Neural cell (in vitro differentiated cells): ENCODE measurements at regions not wholly inside any gene's neighbourhood (a gene's known extent, or its start where the extent isn't known, plus 50 kb on each side); places are given as distances from the start of the nearest gene placed in this dataset.

Source experiments
- H2AFZ ChIP-seq: fragments of 200-600, 300-800 bp; sonication (generic), shearing (Covaris generic); 2 replicates; pipeline ENCODE4 v1.6.0; 2014; ENCODE audit warnings: low read depth, mild to moderate bottlenecking, antibody characterized with exemption, low read length, moderate library complexity
- H3F3A ChIP-seq: fragments of 200-600 bp; shearing (Covaris generic); 2 replicates; pipeline ENCODE4 v1.6.1; 2016; ENCODE audit warnings: mild to moderate bottlenecking, moderate library complexity, mixed read lengths, antibody characterized with exemption, low read length; ENCODE audit not compliant: insufficient read depth, poor library complexity, severe bottlenecking
- H3K27ac ChIP-seq: fragments of 200-600, 300-800 bp; sonication (generic), shearing (Covaris generic); 2 replicates; pipeline ENCODE4 v1.5.1; 2014; ENCODE audit warnings: mild to moderate bottlenecking, low read length, moderate library complexity
- H3K27me3 ChIP-seq: fragments of 300-800, 200-600 bp; sonication (generic), shearing (Covaris generic); 2 replicates; pipeline ENCODE4 v1.6.0; 2014; ENCODE audit warnings: mild to moderate bottlenecking, low read depth, low read length, moderate library complexity; ENCODE audit not compliant: insufficient read depth
- H3K36me3 ChIP-seq: fragments of 300-800, 200-600 bp; sonication (generic), shearing (Covaris generic); 2 replicates; pipeline ENCODE4 v1.5.1; 2014; ENCODE audit warnings: mild to moderate bottlenecking, antibody characterized with exemption, low read length, moderate library complexity; ENCODE audit not compliant: insufficient read depth
- H3K4me2 ChIP-seq: fragments of 300-800, 200-600 bp; sonication (generic), shearing (Covaris generic); 2 replicates; pipeline ENCODE4 v1.6.0; 2014; ENCODE audit warnings: mild to moderate bottlenecking, low read length
- H3K4me3 ChIP-seq: fragments of 300-800, 200-600 bp; sonication (generic), shearing (Covaris generic); 2 replicates; pipeline ENCODE4 v1.5.1; 2014; ENCODE audit warnings: mild to moderate bottlenecking, low read length, moderate library complexity
- H3K79me2 ChIP-seq: fragments of 200-600 bp; shearing (Covaris generic); replicated peaks from 2 replicates; pipeline ENCODE4 v1.6.0; 2014; ENCODE audit warnings: mild to moderate bottlenecking, low read length, moderate library complexity; ENCODE audit not compliant: insufficient read depth
- H3K9ac ChIP-seq: fragments of 300-800, 200-600 bp; sonication (generic), shearing (Covaris generic); 2 replicates; pipeline ENCODE4 v1.6.1; 2016; ENCODE audit warnings: mild to moderate bottlenecking, low read length, mixed read lengths
- H3K9me2 ChIP-seq: fragments of 200-600 bp; shearing (Covaris generic); 2 replicates; pipeline ENCODE4 v1.6.1; 2016; ENCODE audit warnings: mild to moderate bottlenecking, low read length, mixed read lengths; ENCODE audit not compliant: insufficient read depth
- H3K9me3 ChIP-seq: fragments of 200-600, 300-800 bp; sonication (generic), shearing (Covaris generic); 2 replicates; pipeline ENCODE4 v1.6.1; 2016; ENCODE audit warnings: mild to moderate bottlenecking, mixed run types, low read length, moderate library complexity, mixed read lengths
- H4K20me1 ChIP-seq: fragments of 200-600 bp; shearing (Covaris generic); 2 replicates; pipeline ENCODE4 v1.6.1; 2016; ENCODE audit warnings: mild to moderate bottlenecking, mixed run types; ENCODE audit not compliant: insufficient read depth
- EP300 ChIP-seq: fragments of 450-650 bp; conservative IDR thresholded peaks from 2 replicates; pipeline ENCODE4 v1.6.1; 2014; ENCODE audit warnings: antibody characterized with exemption, mild to moderate bottlenecking, moderate library complexity; ENCODE audit not compliant: poor library complexity, severe bottlenecking
- EZH2 ChIP-seq: fragments of 200-600, 300-800 bp; shearing (Covaris generic), sonication (generic); IDR thresholded peaks from 2 replicates; pipeline ENCODE4 v1.6.1; 2014; ENCODE audit warnings: antibody characterized with exemption, low read length, borderline replicate concordance, mild to moderate bottlenecking; ENCODE audit not compliant: insufficient read depth, poor library complexity, severe bottlenecking
- MXI1 ChIP-seq: fragments of 450-650 bp; conservative IDR thresholded peaks from 2 replicates; pipeline ENCODE4 v1.6.1; 2014; ENCODE audit warnings: antibody characterized with exemption, mild to moderate bottlenecking; ENCODE audit not compliant: poor library complexity, severe bottlenecking
- POLR2AphosphoS5 ChIP-seq: IDR thresholded peaks from 2 replicates; pipeline ENCODE4 v1.6.1; 2012
- RAD21 ChIP-seq: fragments of 450-650 bp; conservative IDR thresholded peaks from 2 replicates; pipeline ENCODE4 v1.6.1; 2014; ENCODE audit warnings: antibody characterized with exemption, mild to moderate bottlenecking, moderate library complexity
- SMC3 ChIP-seq: fragments of 450-650 bp; conservative IDR thresholded peaks from 2 replicates; pipeline ENCODE4 v1.6.1; 2014; ENCODE audit warnings: antibody characterized with exemption, mild to moderate bottlenecking, moderate library complexity; ENCODE audit not compliant: poor library complexity
- TAF1 ChIP-seq: IDR thresholded peaks from 2 replicates; pipeline ENCODE4 v1.6.1; 2012; ENCODE audit warnings: low read depth
- TF ChIP-seq, protein P1 (sequence below): IDR thresholded peaks from 2 replicates; pipeline ENCODE4 v1.6.1; 2012; ENCODE audit warnings: borderline replicate concordance
- TF ChIP-seq, protein P2 (sequence below): fragments of 450-650 bp; IDR thresholded peaks from 2 replicates; pipeline ENCODE4 v1.5.1; 2014; ENCODE audit warnings: antibody characterized with exemption, mild to moderate bottlenecking, moderate library complexity; ENCODE audit not compliant: poor library complexity, severe bottlenecking

DNA sequence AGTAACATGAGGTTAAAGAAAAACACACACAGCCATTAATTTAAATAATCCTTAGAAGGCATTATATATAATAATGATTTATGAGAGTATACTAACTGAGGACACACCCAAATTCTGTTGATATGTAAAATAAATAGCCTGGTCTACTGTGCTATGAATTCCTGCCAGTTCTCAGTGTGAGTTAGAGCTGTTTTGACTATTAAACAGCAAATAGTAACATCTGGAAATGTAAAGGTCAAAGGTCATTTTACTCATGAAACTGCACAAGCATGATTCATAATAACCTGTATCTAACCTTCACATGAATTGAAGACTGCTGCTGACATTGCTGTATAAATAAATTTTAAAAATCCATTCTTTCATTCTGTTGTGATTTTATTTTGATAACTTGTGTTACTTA lies 966.7 kb downstream of the SLC6A15 start:
- no peak overlapping the region for H2AFZ ChIP-seq
- no peaks in the 10 kb centered on the region for H3F3A ChIP-seq
- H3K9ac ChIP-seq: no peak overlapping the region
- no peak overlapping the region for H3K4me3 ChIP-seq
- H3K79me2 ChIP-seq: no peaks in the 10 kb centered on the region
- H4K20me1 ChIP-seq: no peaks in the 10 kb centered on the region
- H3K9me3 ChIP-seq: no peaks in the 10 kb centered on the region
- no peak overlapping the region for H3K27ac ChIP-seq
- no peaks in the 10 kb centered on the region for H3K27me3 ChIP-seq
- no peak overlapping the region for H3K4me2 ChIP-seq
- TF ChIP-seq EP300 (no peak), MXI1 (no peak)
- TF ChIP-seq, protein P1, sequence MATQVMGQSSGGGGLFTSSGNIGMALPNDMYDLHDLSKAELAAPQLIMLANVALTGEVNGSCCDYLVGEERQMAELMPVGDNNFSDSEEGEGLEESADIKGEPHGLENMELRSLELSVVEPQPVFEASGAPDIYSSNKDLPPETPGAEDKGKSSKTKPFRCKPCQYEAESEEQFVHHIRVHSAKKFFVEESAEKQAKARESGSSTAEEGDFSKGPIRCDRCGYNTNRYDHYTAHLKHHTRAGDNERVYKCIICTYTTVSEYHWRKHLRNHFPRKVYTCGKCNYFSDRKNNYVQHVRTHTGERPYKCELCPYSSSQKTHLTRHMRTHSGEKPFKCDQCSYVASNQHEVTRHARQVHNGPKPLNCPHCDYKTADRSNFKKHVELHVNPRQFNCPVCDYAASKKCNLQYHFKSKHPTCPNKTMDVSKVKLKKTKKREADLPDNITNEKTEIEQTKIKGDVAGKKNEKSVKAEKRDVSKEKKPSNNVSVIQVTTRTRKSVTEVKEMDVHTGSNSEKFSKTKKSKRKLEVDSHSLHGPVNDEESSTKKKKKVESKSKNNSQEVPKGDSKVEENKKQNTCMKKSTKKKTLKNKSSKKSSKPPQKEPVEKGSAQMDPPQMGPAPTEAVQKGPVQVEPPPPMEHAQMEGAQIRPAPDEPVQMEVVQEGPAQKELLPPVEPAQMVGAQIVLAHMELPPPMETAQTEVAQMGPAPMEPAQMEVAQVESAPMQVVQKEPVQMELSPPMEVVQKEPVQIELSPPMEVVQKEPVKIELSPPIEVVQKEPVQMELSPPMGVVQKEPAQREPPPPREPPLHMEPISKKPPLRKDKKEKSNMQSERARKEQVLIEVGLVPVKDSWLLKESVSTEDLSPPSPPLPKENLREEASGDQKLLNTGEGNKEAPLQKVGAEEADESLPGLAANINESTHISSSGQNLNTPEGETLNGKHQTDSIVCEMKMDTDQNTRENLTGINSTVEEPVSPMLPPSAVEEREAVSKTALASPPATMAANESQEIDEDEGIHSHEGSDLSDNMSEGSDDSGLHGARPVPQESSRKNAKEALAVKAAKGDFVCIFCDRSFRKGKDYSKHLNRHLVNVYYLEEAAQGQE: no peak
- TF ChIP-seq, protein P2, sequence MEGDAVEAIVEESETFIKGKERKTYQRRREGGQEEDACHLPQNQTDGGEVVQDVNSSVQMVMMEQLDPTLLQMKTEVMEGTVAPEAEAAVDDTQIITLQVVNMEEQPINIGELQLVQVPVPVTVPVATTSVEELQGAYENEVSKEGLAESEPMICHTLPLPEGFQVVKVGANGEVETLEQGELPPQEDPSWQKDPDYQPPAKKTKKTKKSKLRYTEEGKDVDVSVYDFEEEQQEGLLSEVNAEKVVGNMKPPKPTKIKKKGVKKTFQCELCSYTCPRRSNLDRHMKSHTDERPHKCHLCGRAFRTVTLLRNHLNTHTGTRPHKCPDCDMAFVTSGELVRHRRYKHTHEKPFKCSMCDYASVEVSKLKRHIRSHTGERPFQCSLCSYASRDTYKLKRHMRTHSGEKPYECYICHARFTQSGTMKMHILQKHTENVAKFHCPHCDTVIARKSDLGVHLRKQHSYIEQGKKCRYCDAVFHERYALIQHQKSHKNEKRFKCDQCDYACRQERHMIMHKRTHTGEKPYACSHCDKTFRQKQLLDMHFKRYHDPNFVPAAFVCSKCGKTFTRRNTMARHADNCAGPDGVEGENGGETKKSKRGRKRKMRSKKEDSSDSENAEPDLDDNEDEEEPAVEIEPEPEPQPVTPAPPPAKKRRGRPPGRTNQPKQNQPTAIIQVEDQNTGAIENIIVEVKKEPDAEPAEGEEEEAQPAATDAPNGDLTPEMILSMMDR: no peak
- no peaks in the 10 kb centered on the region for H3K9me2 ChIP-seq
- H3K36me3 ChIP-seq: no peaks in the 10 kb centered on the region

DNA sequence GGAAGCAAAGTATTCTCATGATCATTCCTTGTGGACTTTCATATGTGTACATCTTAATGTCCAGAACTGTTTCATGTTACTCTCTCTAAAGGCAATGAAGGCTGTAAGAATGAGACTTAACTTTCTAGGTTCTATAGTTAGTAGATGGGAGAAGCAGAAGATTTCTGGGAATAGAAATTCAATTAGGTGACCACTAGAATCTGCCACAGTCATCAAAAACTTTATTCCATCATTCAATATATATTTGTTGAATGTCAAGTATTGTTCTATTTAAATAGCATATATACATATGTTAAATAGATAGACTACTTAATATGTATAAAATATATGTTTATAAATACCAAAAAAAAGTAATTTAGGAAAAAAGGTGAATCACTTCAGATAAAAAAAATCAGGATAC lies 972.9 kb downstream of the SLC6A15 start:
- Histone ChIP-seq H3F3A (no peaks in the 10 kb centered on the region), H3K27ac (no peak overlapping the region)
- TF ChIP-seq EP300 (no peak), RAD21 (no peak), MXI1 (no peak), POLR2AphosphoS5 (no peak), SMC3 (no peak), EZH2 (no peak), TAF1 (no peak)
- TF ChIP-seq, protein P2: no peak
- TF ChIP-seq, protein P1: no peak

More for the DNA sequence above, 972.9 kb downstream of the SLC6A15 start:
- H3K9ac ChIP-seq: no peak overlapping the region
- H2AFZ ChIP-seq: no peak overlapping the region
- H4K20me1 ChIP-seq: no peaks in the 10 kb centered on the region
- H3K9me3 ChIP-seq: no peaks in the 10 kb centered on the region
- H3K4me2 ChIP-seq: no peak overlapping the region
- no peaks in the 10 kb centered on the region for H3K79me2 ChIP-seq
- no peaks in the 10 kb centered on the region for H3K27me3 ChIP-seq
- no peaks in the 10 kb centered on the region for H3K9me2 ChIP-seq
- H3K4me3 ChIP-seq: no peak overlapping the region
- H3K36me3 ChIP-seq: no peaks in the 10 kb centered on the region
